GM18868 (cell line): ENCODE measurements at regions not wholly inside any gene's neighbourhood (a gene's known extent, or its start where the extent isn't known, plus 50 kb on each side); places are given as distances from the start of the nearest gene placed in this dataset.
A peak's percentile ranks its signal among the peaks of the same experiment; 100 is the strongest.
"Not testable (repeated sequence)": the region's sequence is repeated elsewhere in the genome, so short reads cannot be mapped to it uniquely, and the experiment has no call there.

ENCODE experiments used
- ATAC-seq: cut with Tn5 transposase; IDR thresholded peaks from one replicate; pipeline ENCODE4 v1.9.1; 2021; ENCODE audit warnings: mild to moderate bottlenecking, moderate library complexity; ENCODE audit not compliant: unreplicated experiment

DNA sequence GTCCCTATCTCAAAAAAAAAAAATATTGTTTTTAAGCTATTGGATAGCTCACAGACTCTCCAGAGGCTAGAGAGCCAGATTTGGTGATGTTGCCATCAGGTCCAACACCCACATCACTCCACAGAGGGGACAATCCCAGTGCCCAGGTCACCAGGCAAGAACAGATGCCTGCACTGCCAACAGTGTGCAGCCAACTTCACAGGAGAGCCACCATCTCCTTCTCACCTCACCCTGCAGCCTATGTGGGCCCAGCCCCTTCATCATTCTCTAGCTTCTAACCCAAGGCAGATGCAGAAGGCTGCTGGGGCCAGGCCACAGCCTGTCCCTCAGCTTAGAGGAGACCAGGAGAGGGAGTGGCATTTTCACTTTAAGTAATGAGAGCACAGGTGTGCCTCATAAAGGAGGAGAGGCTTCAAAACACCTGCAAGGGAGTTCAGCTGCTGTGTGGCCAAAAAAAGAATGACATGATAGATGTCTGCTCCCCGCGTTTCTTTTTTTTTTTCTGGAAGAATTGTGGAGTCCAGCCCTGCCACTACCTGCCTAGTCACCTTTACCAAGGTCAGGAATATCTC lies 98.0 kb upstream of the ZSWIM2 start:
- no peak for ATAC-seq

DNA sequence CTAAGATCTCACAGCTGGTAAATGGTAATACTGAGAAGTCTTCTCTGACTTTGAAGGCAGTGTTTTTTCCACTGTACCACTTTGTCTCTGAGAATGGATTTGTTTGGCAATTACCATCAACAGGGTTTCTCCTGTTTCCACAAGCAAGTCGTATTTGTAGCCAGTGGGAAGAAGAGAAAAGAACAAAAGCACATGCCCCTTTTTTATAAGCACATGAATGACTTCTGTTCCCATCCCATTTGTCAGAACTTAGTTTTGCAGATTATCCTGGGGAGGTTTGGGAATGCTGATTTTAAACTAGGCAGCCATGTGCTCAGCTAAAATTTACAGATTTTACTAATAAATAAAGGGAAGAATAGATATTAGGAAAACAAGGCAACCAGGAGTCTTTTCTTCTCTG lies 92.9 kb upstream of the ZSWIM2 start:
- ATAC-seq = no peak

- no peak for ATAC-seq
Measured at GRCh38 chr2:186940463-186940862, 91.5 kb upstream of the ZSWIM2 start.

DNA sequence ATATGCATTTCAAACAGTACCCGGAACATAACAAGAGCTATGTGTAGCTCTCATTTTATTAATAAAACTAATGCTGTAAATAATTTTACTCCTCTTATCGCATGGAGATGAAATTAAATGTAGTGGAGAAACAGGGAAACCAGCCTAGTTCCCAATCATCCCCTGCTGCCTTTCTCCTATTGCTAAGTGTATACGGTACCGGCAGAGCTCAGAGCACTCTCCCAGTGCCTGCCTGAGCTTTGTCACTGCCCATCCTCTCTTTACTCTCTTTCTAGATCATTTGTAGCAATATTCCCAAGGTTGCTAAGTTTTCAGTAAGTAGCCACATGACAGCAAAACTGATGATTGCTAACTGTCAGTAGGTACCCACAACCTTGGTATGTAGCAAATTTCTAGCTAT lies 85.5 kb upstream of the ZSWIM2 start:
- ATAC-seq = no peak

DNA sequence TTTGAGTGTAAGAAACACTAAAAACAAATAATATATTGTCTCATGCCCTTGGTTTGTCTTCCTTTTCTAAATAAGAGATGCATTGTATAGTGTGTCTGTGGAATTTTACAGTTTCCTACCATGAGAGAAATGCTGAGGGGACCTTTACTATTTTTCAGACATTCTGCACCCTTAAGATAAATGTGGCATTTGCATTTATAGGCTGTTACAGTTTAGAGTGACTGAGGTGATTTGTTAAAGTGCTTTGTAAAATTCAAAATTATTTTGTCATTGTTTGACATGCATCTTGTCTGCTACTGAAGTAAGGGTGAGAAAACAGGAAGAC lies 78.9 kb upstream of the ZSWIM2 start:
- ATAC-seq = no peak

- no peak for ATAC-seq
Measured at GRCh38 chr2:186927185-186927866, 78.4 kb upstream of the ZSWIM2 start.

- no peak for ATAC-seq
Measured at GRCh38 chr2:186925514-186925913, 76.5 kb upstream of the ZSWIM2 start.

DNA sequence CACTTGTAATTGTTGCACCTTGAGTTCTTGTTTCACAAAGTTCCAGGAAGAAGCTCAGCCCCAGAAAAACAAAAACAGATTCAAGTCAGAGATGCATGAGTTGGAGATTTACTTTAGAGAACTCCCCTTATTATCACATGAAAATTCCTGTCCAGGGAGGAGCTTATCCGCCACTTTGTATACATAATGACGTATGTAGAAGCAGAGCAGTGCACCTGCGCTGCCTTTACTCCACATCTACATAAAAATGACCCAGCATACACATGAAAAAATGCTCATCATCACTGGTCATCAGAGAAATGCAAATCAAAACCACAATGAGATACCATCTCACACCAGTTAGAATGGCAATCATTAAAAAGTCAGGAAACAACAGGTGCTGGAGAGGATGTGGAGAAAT lies 73.3 kb upstream of the ZSWIM2 start:
- not testable (repeated sequence) for ATAC-seq

GRCh38 chr2:186919296-186919695 lies 70.3 kb upstream of the ZSWIM2 start:
- ATAC-seq = no peak

DNA sequence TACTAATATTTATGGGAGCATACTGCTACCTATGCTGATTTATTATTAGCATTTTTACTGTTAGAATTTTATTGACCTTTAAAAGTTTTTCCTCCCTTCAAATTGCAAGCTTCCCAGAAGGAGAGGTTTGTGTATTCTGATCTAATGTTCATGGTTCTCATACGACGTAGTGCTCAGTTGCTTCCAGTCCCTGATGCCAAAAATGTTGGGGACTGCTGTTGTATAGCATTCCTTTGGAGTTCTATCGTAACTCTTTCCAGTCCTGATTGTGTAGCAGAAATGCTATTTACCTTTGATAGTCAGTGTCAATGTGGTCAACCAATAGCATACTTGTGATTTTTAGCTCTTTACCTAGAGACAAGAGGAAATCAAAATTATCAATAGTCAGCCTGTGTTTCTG lies 69.5 kb upstream of the ZSWIM2 start:
- no peak for ATAC-seq

GRCh38 chr2:186917866-186918265 lies 68.9 kb upstream of the ZSWIM2 start:
- ATAC-seq = no peak

DNA sequence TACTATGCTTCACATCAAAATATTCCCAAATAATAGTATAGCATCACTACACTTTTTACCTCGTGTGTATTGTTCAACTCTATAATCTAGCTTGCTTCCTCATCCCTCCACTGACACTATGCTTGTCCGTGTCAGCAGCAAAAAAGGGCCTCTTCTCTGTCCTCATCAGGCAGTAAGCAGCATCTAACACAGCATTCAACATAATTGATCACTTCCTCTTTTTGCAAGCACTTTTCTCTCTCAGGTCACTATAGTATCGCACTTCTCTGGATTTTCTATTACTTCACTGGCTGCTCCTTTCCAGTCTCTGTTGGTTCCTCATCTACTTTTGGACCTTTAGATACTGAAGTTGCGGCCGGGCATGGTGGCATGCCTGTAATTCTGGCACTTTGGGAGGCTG lies 64.9 kb upstream of the ZSWIM2 start:
- ATAC-seq = peak; percentile 97

- no peak for ATAC-seq
Measured at GRCh38 chr2:186912979-186913378, 64.0 kb upstream of the ZSWIM2 start.

- no peak for ATAC-seq
Measured at GRCh38 chr2:186911551-186912085, 62.6 kb upstream of the ZSWIM2 start.

DNA sequence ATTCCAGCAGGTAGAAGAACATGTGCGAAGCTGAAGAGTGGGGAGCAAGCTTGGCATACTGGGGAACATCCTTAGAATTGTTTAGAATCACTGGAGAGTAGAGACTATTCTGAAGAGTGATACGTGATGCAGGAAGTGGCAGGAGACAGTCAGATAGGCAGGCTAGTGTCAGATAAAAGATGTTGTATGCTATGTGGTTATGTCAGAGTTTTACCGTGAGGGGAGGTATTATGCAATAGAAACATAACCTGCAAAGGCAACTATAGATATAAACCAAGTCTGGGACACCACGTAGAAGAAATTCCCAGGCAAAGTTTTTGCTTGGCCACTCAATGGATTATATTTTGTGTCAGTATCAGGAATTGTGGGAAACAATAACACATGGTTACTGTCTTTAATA lies 62.0 kb upstream of the ZSWIM2 start:
- no peak for ATAC-seq

- no peak for ATAC-seq
Measured at GRCh38 chr2:186909095-186909494, 60.1 kb upstream of the ZSWIM2 start.

DNA sequence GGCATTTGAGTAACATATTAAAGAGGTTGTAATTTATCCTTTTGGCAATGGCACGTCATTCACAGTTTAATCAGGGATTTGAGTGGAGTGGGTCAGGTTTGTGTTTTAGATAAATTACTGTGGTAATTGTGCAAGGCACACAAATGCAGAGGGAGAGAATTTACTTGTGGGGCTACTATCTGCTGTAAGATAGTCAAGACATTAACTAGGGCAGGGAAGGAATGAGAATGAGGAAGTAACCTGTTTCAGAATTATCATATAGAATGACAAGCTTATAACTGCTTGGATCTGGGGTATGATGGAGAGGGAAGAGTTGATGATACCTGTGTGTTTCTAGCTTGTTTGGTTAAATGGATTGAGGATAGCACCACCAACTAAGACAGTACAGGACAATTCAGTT lies 58.9 kb upstream of the ZSWIM2 start:
- peak; percentile 57 for ATAC-seq

- ATAC-seq = no peak
Measured at GRCh38 chr2:186903216-186903615, 54.2 kb upstream of the ZSWIM2 start.
